Activated T-cell treated with anti-CD3 and anti-CD28 coated beads, Interleukin-2, amount 50 U/mL, for 24 hours (primary cell): ENCODE measurements at regions not wholly inside any gene's neighbourhood (a gene's known extent, or its start where the extent isn't known, plus 50 kb on each side); places are given as distances from the start of the nearest gene placed in this dataset.

Experiments
- DNase-seq: peaks from one replicate; pipeline ENCODE4 v3.0.0-alpha.2; 2020
- H3K27ac Mint-ChIP-seq: 2 replicates; pipeline ENCODE4 v1.8.0; 2020; ENCODE audit warnings: mild to moderate bottlenecking, mixed read lengths
- H3K27me3 Mint-ChIP-seq: 2 replicates; pipeline ENCODE4 v1.8.0; 2020; ENCODE audit warnings: mixed read lengths
- H3K36me3 Mint-ChIP-seq: 2 replicates; pipeline ENCODE4 v1.8.0; 2020; ENCODE audit warnings: low read depth, mixed read lengths
- H3K4me1 Mint-ChIP-seq: 2 replicates; pipeline ENCODE4 v1.8.0; 2020; ENCODE audit warnings: low read depth, mixed read lengths
- H3K4me3 Mint-ChIP-seq: 2 replicates; pipeline ENCODE4 v1.8.0; 2020; ENCODE audit warnings: mild to moderate bottlenecking, moderate library complexity, mixed read lengths
- H3K9me3 Mint-ChIP-seq: 2 replicates; pipeline ENCODE4 v1.8.0; 2020; ENCODE audit warnings: mixed read lengths

- no peak overlapping the region for H3K4me3 Mint-ChIP-seq
- no peaks in the 10 kb centered on the region for H3K27me3 Mint-ChIP-seq
- DNase-seq: no peak
- no peaks in the 10 kb centered on the region for H3K36me3 Mint-ChIP-seq
- no peak overlapping the region for H3K27ac Mint-ChIP-seq
- H3K9me3 Mint-ChIP-seq: no peaks in the 10 kb centered on the region
- no peaks in the 10 kb centered on the region for H3K4me1 Mint-ChIP-seq
These were observed 130.1 kb upstream of the PIEZO2 start for GRCh38 chr18:11279461-11279860.

- Mint-ChIP-seq H3K9me3 (no peaks in the 10 kb centered on the region), H3K4me1 (no peaks in the 10 kb centered on the region), H3K27ac (no peak overlapping the region), H3K4me3 (no peak overlapping the region), H3K36me3 (no peaks in the 10 kb centered on the region), H3K27me3 (no peaks in the 10 kb centered on the region)
- DNase-seq: no peak
These were observed 127.3 kb upstream of the PIEZO2 start for GRCh38 chr18:11276678-11277077.

- Mint-ChIP-seq H3K4me1 (no peaks in the 10 kb centered on the region), H3K27ac (no peak overlapping the region), H3K36me3 (no peaks in the 10 kb centered on the region), H3K9me3 (no peaks in the 10 kb centered on the region), H3K27me3 (no peaks in the 10 kb centered on the region), H3K4me3 (no peak overlapping the region)
- no peak for DNase-seq
These were observed 124.9 kb upstream of the PIEZO2 start for GRCh38 chr18:11274144-11274794.

GRCh38 chr18:11272516-11272915 lies 123.1 kb upstream of the PIEZO2 start:
- DNase-seq: no peak
- H3K9me3 Mint-ChIP-seq: no peaks in the 10 kb centered on the region
- no peaks in the 10 kb centered on the region for H3K27me3 Mint-ChIP-seq
- no peak overlapping the region for H3K27ac Mint-ChIP-seq
- no peaks in the 10 kb centered on the region for H3K36me3 Mint-ChIP-seq
- no peaks in the 10 kb centered on the region for H3K4me1 Mint-ChIP-seq
- H3K4me3 Mint-ChIP-seq: no peak overlapping the region

- H3K36me3 Mint-ChIP-seq: no peaks in the 10 kb centered on the region
- no peak overlapping the region for H3K4me3 Mint-ChIP-seq
- no peak for DNase-seq
- H3K9me3 Mint-ChIP-seq: no peaks in the 10 kb centered on the region
- no peak overlapping the region for H3K27ac Mint-ChIP-seq
- H3K27me3 Mint-ChIP-seq: peaks cover 1% of the 10 kb centered on the region
- H3K4me1 Mint-ChIP-seq: no peaks in the 10 kb centered on the region
These were observed 122.6 kb upstream of the PIEZO2 start for GRCh38 chr18:11271954-11272353.

- DNase-seq: no peak
- Mint-ChIP-seq H3K27ac (no peak overlapping the region), H3K9me3 (peaks cover 5% of the 10 kb centered on the region), H3K4me1 (no peaks in the 10 kb centered on the region), H3K36me3 (no peaks in the 10 kb centered on the region), H3K4me3 (no peak overlapping the region), H3K27me3 (peaks cover 5% of the 10 kb centered on the region)
These were observed 119.9 kb upstream of the PIEZO2 start for GRCh38 chr18:11269257-11269656.

GRCh38 chr18:11268741-11269233 lies 119.4 kb upstream of the PIEZO2 start:
- no peak overlapping the region for H3K27ac Mint-ChIP-seq
- H3K9me3 Mint-ChIP-seq: peaks cover 10% of the 10 kb centered on the region
- no peak for DNase-seq
- no peaks in the 10 kb centered on the region for H3K4me1 Mint-ChIP-seq
- H3K4me3 Mint-ChIP-seq: no peak overlapping the region
- H3K36me3 Mint-ChIP-seq: no peaks in the 10 kb centered on the region
- peaks cover 5% of the 10 kb centered on the region for H3K27me3 Mint-ChIP-seq

- Mint-ChIP-seq H3K4me3 (no peak overlapping the region), H3K36me3 (no peaks in the 10 kb centered on the region), H3K27me3 (peaks cover 5% of the 10 kb centered on the region), H3K9me3 (peaks cover 16% of the 10 kb centered on the region), H3K27ac (no peak overlapping the region), H3K4me1 (no peaks in the 10 kb centered on the region)
- no peak for DNase-seq
These were observed 118.8 kb upstream of the PIEZO2 start for GRCh38 chr18:11268153-11268552.

- Mint-ChIP-seq H3K4me3 (no peak overlapping the region), H3K27me3 (peaks cover 5% of the 10 kb centered on the region), H3K36me3 (no peaks in the 10 kb centered on the region), H3K4me1 (no peaks in the 10 kb centered on the region), H3K27ac (no peak overlapping the region), H3K9me3 (peaks cover 19% of the 10 kb centered on the region)
- DNase-seq: no peak
These were observed 117.6 kb upstream of the PIEZO2 start for GRCh38 chr18:11266781-11267480.

GRCh38 chr18:11261486-11261885 lies 112.1 kb upstream of the PIEZO2 start:
- H3K27me3 Mint-ChIP-seq: no peaks in the 10 kb centered on the region
- no peak for DNase-seq
- no peak overlapping the region for H3K4me3 Mint-ChIP-seq
- H3K36me3 Mint-ChIP-seq: no peaks in the 10 kb centered on the region
- no peaks in the 10 kb centered on the region for H3K4me1 Mint-ChIP-seq
- peaks cover 19% of the 10 kb centered on the region for H3K9me3 Mint-ChIP-seq
- H3K27ac Mint-ChIP-seq: no peak overlapping the region

- no peaks in the 10 kb centered on the region for H3K36me3 Mint-ChIP-seq
- DNase-seq: no peak
- no peak overlapping the region for H3K27ac Mint-ChIP-seq
- no peaks in the 10 kb centered on the region for H3K27me3 Mint-ChIP-seq
- peaks cover 19% of the 10 kb centered on the region for H3K9me3 Mint-ChIP-seq
- no peaks in the 10 kb centered on the region for H3K4me1 Mint-ChIP-seq
- no peak overlapping the region for H3K4me3 Mint-ChIP-seq
These were observed 111.6 kb upstream of the PIEZO2 start for GRCh38 chr18:11260961-11261461.

GRCh38 chr18:11259469-11260150 lies 110.2 kb upstream of the PIEZO2 start:
- peaks cover 16% of the 10 kb centered on the region for H3K9me3 Mint-ChIP-seq
- H3K27ac Mint-ChIP-seq: no peak overlapping the region
- no peaks in the 10 kb centered on the region for H3K36me3 Mint-ChIP-seq
- H3K4me3 Mint-ChIP-seq: no peak overlapping the region
- DNase-seq: no peak
- H3K27me3 Mint-ChIP-seq: no peaks in the 10 kb centered on the region
- no peaks in the 10 kb centered on the region for H3K4me1 Mint-ChIP-seq

- DNase-seq: no peak
- Mint-ChIP-seq H3K27me3 (no peaks in the 10 kb centered on the region), H3K36me3 (no peaks in the 10 kb centered on the region), H3K27ac (no peak overlapping the region), H3K9me3 (peaks cover 3% of the 10 kb centered on the region), H3K4me3 (no peak overlapping the region), H3K4me1 (no peaks in the 10 kb centered on the region)
These were observed 108.8 kb upstream of the PIEZO2 start for GRCh38 chr18:11258039-11258610.

GRCh38 chr18:11256251-11256650 lies 106.9 kb upstream of the PIEZO2 start:
- Mint-ChIP-seq H3K9me3 (no peaks in the 10 kb centered on the region), H3K27me3 (no peaks in the 10 kb centered on the region), H3K27ac (no peak overlapping the region), H3K36me3 (no peaks in the 10 kb centered on the region), H3K4me3 (no peak overlapping the region), H3K4me1 (no peaks in the 10 kb centered on the region)
- no peak for DNase-seq
